ENCODE measurements at regions not wholly inside any gene's neighbourhood (a gene's known extent, or its start where the extent isn't known, plus 50 kb on each side); places are given as distances from the start of the nearest gene placed in this dataset.

GRCh38 chr3:115347737-115348136, 200.6 kb upstream of the ZBTB20 start:
- TF ChIP-seq EZH2phosphoT487 (conservative IDR thresholded peaks at IDR 0.05; ENCODE audit: low read length) (no peak), CTCF (IDR thresholded peaks at IDR 0.05; ENCODE audit: insufficient read depth, low read length, poor library complexity, severe bottlenecking) (no peak)
- H3K9me3 ChIP-seq (ENCODE audit: insufficient read depth, low read length): no peaks in the 10 kb centered on the region
- H2AFZ ChIP-seq (ENCODE audit: low read depth, low read length, severe bottlenecking): no peak overlapping the region
- H3K4me3 ChIP-seq (ENCODE audit: insufficient read depth, low read length, poor library complexity, severe bottlenecking): no peak overlapping the region
- no peaks in the 10 kb centered on the region for H3F3A ChIP-seq (ENCODE audit: insufficient read depth)
- no peaks in the 10 kb centered on the region for H4K20me1 ChIP-seq (ENCODE audit: low read depth, low read length)
- H3K27ac ChIP-seq (ENCODE audit: low read depth, low read length): no peak overlapping the region
- no peaks in the 10 kb centered on the region for H3K79me2 ChIP-seq (ENCODE audit: insufficient read depth, low read length)
- no peak overlapping the region for H3K9ac ChIP-seq (ENCODE audit: low read length)
- no peak overlapping the region for H3K4me2 ChIP-seq (ENCODE audit: low read depth, low read length, poor library complexity, severe bottlenecking)
- no peaks in the 10 kb centered on the region for H3K9me2 ChIP-seq (replicated peaks; ENCODE audit: insufficient read depth, low read length)
- H3K36me3 ChIP-seq (ENCODE audit: low read length): no peaks in the 10 kb centered on the region
- no peaks in the 10 kb centered on the region for H3K27me3 ChIP-seq (ENCODE audit: low read length)

GRCh38 chr3:115348412-115348811, 201.3 kb upstream of the ZBTB20 start:
- H3K27ac ChIP-seq (ENCODE audit: low read depth, low read length): no peak overlapping the region
- no peaks in the 10 kb centered on the region for H3K79me2 ChIP-seq (ENCODE audit: insufficient read depth, low read length)
- H3F3A ChIP-seq (ENCODE audit: insufficient read depth): no peaks in the 10 kb centered on the region
- no peaks in the 10 kb centered on the region for H3K27me3 ChIP-seq (ENCODE audit: low read length)
- H3K9ac ChIP-seq (ENCODE audit: low read length): no peak overlapping the region
- H3K36me3 ChIP-seq (ENCODE audit: low read length): no peaks in the 10 kb centered on the region
- no peak for TF ChIP-seq CTCF (IDR thresholded peaks at IDR 0.05; ENCODE audit: insufficient read depth, low read length, poor library complexity, severe bottlenecking)
- no peak for TF ChIP-seq EZH2phosphoT487 (conservative IDR thresholded peaks at IDR 0.05; ENCODE audit: low read length)
- H4K20me1 ChIP-seq (ENCODE audit: low read depth, low read length): no peaks in the 10 kb centered on the region
- no peaks in the 10 kb centered on the region for H3K9me3 ChIP-seq (ENCODE audit: insufficient read depth, low read length)
- no peak overlapping the region for H2AFZ ChIP-seq (ENCODE audit: low read depth, low read length, severe bottlenecking)
- no peak overlapping the region for H3K4me2 ChIP-seq (ENCODE audit: low read depth, low read length, poor library complexity, severe bottlenecking)
- no peak overlapping the region for H3K4me3 ChIP-seq (ENCODE audit: insufficient read depth, low read length, poor library complexity, severe bottlenecking)
- no peaks in the 10 kb centered on the region for H3K9me2 ChIP-seq (replicated peaks; ENCODE audit: insufficient read depth, low read length)

GRCh38 chr3:115348951-115349745, 202.1 kb upstream of the ZBTB20 start:
- Histone ChIP-seq H3K79me2 (ENCODE audit: insufficient read depth, low read length) (no peaks in the 10 kb centered on the region), H4K20me1 (ENCODE audit: low read depth, low read length) (no peaks in the 10 kb centered on the region), H3K9ac (ENCODE audit: low read length) (no peak overlapping the region), H3K27me3 (ENCODE audit: low read length) (no peaks in the 10 kb centered on the region), H3K4me3 (ENCODE audit: insufficient read depth, low read length, poor library complexity, severe bottlenecking) (no peak overlapping the region), H3K36me3 (ENCODE audit: low read length) (no peaks in the 10 kb centered on the region), H3K9me2 (replicated peaks; ENCODE audit: insufficient read depth, low read length) (no peaks in the 10 kb centered on the region), H3K27ac (ENCODE audit: low read depth, low read length) (no peak overlapping the region), H3K9me3 (ENCODE audit: insufficient read depth, low read length) (no peaks in the 10 kb centered on the region), H3K4me2 (ENCODE audit: low read depth, low read length, poor library complexity, severe bottlenecking) (no peak overlapping the region), H3F3A (ENCODE audit: insufficient read depth) (no peaks in the 10 kb centered on the region), H2AFZ (ENCODE audit: low read depth, low read length, severe bottlenecking) (no peak overlapping the region)
- TF ChIP-seq EZH2phosphoT487 (conservative IDR thresholded peaks at IDR 0.05; ENCODE audit: low read length) (no peak), CTCF (IDR thresholded peaks at IDR 0.05; ENCODE audit: insufficient read depth, low read length, poor library complexity, severe bottlenecking) (no peak)

Measured in SU-DHL-6 (cell line).